Muscle layer of duodenum (tissue), 2 donors: ENCODE measurements at regions not wholly inside any gene's neighbourhood (a gene's known extent, or its start where the extent isn't known, plus 50 kb on each side); places are given as distances from the start of the nearest gene placed in this dataset.
"Not testable (repeated sequence)": the region's sequence is repeated elsewhere in the genome, so short reads cannot be mapped to it uniquely, and the experiment has no call there.

Experiments used
- H3K27ac ChIP-seq: one replicate; pipeline ENCODE4 v1.7.0; 2013; ENCODE audit warnings: mild to moderate bottlenecking, low read length
- H3K27me3 ChIP-seq: one replicate; pipeline ENCODE4 v1.7.0; 2013; ENCODE audit warnings: low read depth, mild to moderate bottlenecking, control low read depth, low read length
- H3K36me3 ChIP-seq, 2 donors: one replicate each; pipeline ENCODE4 v1.7.0; 2013; ENCODE audit warnings: low read length in 2 of 2, control low read depth in 1 of 2, mild to moderate bottlenecking in 1 of 2; ENCODE audit not compliant: insufficient read depth in 2 of 2, control insufficient read depth in 1 of 2
- H3K4me1 ChIP-seq, 2 donors: one replicate each; pipeline ENCODE4 v1.7.0; 2013; ENCODE audit warnings: low read length in 2 of 2, mild to moderate bottlenecking in 2 of 2, control low read depth in 1 of 2, moderate library complexity in 1 of 2; ENCODE audit not compliant: insufficient read depth in 2 of 2, control insufficient read depth in 1 of 2
- H3K4me3 ChIP-seq, 2 donors: one replicate each; pipeline ENCODE4 v1.7.0; 2013; ENCODE audit warnings: low read length in 2 of 2, low read depth in 1 of 2, mild to moderate bottlenecking in 1 of 2
- H3K9me3 ChIP-seq, 2 donors: one replicate each; pipeline ENCODE4 v1.7.0; 2013; ENCODE audit warnings: low read length in 2 of 2, control low read depth in 1 of 2, mild to moderate bottlenecking in 1 of 2; ENCODE audit not compliant: control insufficient read depth in 1 of 2
- donor health status: healthy.

DNA sequence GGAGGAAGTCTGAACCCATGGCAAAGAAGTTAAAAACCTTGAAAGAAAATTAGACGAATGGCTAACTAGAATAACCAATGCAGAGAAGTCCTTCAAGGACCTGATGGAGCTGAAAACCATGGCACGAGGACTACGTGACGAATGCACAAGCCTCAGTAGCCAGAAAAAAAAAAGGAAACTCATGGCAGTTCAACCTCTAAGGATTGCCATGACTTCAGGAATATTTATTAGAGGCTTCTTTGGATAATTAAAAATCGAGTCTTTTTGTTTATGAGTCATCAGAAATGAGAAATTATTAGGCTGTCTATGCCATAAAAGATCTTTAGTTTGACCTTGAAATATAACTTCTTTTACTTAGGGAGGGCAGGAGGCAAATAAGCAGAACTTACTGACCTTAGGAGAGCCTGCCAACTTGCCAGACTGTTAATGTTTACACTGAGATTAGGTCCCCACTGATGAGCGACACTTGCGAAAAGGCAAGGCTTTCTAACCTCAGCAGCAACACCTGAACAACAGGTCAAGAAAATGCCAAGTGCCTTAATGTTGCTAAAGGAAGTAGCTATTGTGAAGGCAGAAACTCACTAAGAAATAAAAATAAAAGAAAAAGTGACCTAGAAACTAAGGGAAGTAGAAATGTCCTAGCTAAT, 55.2 kb upstream of the TUSC1 start:
- Histone ChIP-seq H3K36me3 (no peaks in the 10 kb centered on the region), H3K4me3 (no peak overlapping the region), H3K4me1 (no peaks in the 10 kb centered on the region), H3K27me3 (no peaks in the 10 kb centered on the region), H3K9me3 (peaks cover 0 to 7% of the 10 kb centered on the region in 2 donors), H3K27ac (no peak overlapping the region)

DNA sequence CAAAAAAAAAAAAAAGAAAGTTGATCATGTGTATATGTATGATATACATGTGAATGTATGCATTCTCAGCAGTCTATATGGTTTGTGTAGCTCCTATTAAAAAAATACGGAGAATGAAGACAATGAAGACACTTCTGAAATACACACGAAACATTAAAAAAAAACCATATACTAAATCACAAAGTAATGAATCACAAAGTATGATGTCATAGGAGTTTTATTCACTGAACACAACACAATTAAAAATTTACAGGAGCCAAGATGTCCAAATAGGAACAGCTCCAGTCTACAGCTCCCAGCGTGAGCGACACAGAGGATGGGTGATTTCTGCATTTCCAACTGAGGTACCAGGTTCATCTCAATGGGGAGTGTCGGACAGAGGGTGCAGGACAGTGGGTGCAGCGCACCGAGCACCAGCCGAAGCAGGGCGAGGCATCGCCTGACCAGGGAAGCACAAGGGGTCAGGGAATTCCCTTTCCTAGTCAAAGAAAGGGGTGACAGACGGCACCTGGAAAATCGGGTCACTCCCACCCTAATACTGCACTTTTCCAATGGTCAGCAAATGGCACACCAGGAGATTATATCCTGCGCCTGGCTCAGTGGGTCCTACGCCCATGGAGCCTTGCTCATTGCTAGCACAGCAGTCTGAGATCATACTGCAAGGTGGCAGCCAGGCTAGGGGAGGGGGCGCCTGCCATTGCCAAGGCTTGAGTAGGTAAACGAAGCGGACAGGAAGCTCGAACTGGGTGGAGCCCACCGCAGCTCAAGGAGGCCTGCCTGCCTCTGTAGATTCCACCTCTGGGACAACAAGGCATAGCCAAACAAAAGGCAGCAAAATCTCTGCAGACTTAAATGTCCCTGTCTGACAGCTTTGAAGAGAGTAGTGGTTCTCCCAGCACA, 53.9 kb upstream of the TUSC1 start:
- not testable (repeated sequence) for H3K4me3 ChIP-seq, H3K27ac ChIP-seq, H3K36me3 ChIP-seq, H3K4me1 ChIP-seq, H3K27me3 ChIP-seq, H3K9me3 ChIP-seq
